Epithelial cell of esophagus (primary cell): ENCODE measurements at regions not wholly inside any gene's neighbourhood (a gene's known extent, or its start where the extent isn't known, plus 50 kb on each side); places are given as distances from the start of the nearest gene placed in this dataset.
A peak's percentile ranks its signal among the peaks of the same experiment; 100 is the strongest.

Experiments used
- DNase-seq: peaks from one replicate; pipeline ENCODE4 v3.0.0; 2010; ENCODE audit warnings: low read depth
- H3K4me3 ChIP-seq: 2 replicates; pipeline ENCODE4 v1.5.1; 2011; ENCODE audit warnings: mild to moderate bottlenecking, low read length, control low read depth
- CTCF ChIP-seq: IDR thresholded peaks from 2 replicates; pipeline ENCODE4 v1.5.1; 2011; ENCODE audit warnings: low read depth, mild to moderate bottlenecking, low read length, control low read depth, inconsistent platforms; ENCODE audit not compliant: insufficient read depth; ENCODE audit errors: missing control alignments

- no peak overlapping the region for H3K4me3 ChIP-seq
- TF ChIP-seq CTCF = no peak
- no peak for DNase-seq
Measured at GRCh38 chr1:62917314-62917713, 133.4 kb downstream of the ATG4C start.

- TF ChIP-seq CTCF = no peak
- DNase-seq = no peak
- no peak overlapping the region for H3K4me3 ChIP-seq
Measured at GRCh38 chr1:62917805-62918204, 133.9 kb downstream of the ATG4C start.

GRCh38 chr1:62918700-62919099 lies 134.8 kb downstream of the ATG4C start:
- no peak overlapping the region for H3K4me3 ChIP-seq
- TF ChIP-seq CTCF = no peak
- no peak for DNase-seq

GRCh38 chr1:62922006-62922405 lies 138.1 kb downstream of the ATG4C start:
- no peak overlapping the region for H3K4me3 ChIP-seq
- DNase-seq = no peak
- TF ChIP-seq CTCF = no peak

GRCh38 chr1:62924983-62925790 lies 141.3 kb downstream of the ATG4C start:
- TF ChIP-seq CTCF = no peak
- H3K4me3 ChIP-seq = no peak overlapping the region
- no peak for DNase-seq

GRCh38 chr1:62926681-62927252 lies 142.8 kb downstream of the ATG4C start:
- H3K4me3 ChIP-seq = no peak overlapping the region
- no peak for DNase-seq
- TF ChIP-seq CTCF = peak; percentile 13

GRCh38 chr1:62928885-62929284 lies 145.0 kb downstream of the ATG4C start:
- no peak overlapping the region for H3K4me3 ChIP-seq
- no peak for TF ChIP-seq CTCF
- DNase-seq = no peak
